DND-41 (cell line): ENCODE measurements at regions not wholly inside any gene's neighbourhood (a gene's known extent, or its start where the extent isn't known, plus 50 kb on each side); places are given as distances from the start of the nearest gene placed in this dataset.

ENCODE experiments used
- EZH2 ChIP-seq: IDR thresholded peaks from 3 replicates; pipeline ENCODE4 v1.6.1; 2012; ENCODE audit warnings: borderline replicate concordance, low read depth, mild to moderate bottlenecking, moderate library complexity, low read length, inconsistent platforms; ENCODE audit not compliant: severe bottlenecking
- TF ChIP-seq, protein P1 (sequence below): IDR thresholded peaks from 2 replicates; pipeline ENCODE4 v1.5.1; 2012; ENCODE audit warnings: borderline replicate concordance, low read length, moderate library complexity, mild to moderate bottlenecking; ENCODE audit not compliant: poor library complexity, severe bottlenecking; ENCODE audit errors: extremely low read depth

DNA sequence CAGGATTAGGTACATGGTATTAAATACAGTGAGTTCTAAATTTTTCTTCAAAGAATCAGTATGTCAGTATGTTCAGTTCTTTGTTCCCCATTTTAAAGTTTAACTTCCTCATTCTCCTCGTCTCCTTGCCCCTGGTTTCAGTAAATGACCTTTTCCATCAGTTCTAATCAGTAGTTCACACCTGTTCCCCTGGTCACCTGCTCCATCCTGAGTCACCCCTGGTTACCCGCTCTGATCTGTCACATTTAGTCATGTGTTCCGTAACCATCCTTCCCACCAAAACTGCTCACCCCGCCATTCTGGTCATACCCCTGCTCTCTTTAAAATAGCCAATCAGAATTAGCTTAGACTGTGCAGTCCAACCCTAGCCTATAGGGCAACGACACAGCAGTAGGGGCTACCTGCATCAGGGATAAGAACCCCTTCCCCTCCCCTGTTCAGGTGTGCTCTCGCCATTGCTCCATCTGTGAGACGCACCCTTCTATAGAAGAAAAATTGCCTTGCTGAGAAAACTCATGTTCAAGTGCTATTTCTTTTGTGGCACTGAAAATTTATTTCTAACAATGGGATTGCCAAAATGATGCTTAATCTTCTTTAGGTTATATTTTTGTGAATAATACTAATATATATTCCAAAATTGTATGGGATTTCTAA lies 181.3 kb downstream of the OR13H1 start:
- no peak for TF ChIP-seq EZH2
- TF ChIP-seq, protein P1, sequence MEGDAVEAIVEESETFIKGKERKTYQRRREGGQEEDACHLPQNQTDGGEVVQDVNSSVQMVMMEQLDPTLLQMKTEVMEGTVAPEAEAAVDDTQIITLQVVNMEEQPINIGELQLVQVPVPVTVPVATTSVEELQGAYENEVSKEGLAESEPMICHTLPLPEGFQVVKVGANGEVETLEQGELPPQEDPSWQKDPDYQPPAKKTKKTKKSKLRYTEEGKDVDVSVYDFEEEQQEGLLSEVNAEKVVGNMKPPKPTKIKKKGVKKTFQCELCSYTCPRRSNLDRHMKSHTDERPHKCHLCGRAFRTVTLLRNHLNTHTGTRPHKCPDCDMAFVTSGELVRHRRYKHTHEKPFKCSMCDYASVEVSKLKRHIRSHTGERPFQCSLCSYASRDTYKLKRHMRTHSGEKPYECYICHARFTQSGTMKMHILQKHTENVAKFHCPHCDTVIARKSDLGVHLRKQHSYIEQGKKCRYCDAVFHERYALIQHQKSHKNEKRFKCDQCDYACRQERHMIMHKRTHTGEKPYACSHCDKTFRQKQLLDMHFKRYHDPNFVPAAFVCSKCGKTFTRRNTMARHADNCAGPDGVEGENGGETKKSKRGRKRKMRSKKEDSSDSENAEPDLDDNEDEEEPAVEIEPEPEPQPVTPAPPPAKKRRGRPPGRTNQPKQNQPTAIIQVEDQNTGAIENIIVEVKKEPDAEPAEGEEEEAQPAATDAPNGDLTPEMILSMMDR: no peak
